ENCODE measurements at regions not wholly inside any gene's neighbourhood (a gene's known extent, or its start where the extent isn't known, plus 50 kb on each side); places are given as distances from the start of the nearest gene placed in this dataset.

- DNase-seq, result no peak
Measured at GRCh38 chr20:48291896-48292295, 506.6 kb upstream of the SULF2 start.

DNA sequence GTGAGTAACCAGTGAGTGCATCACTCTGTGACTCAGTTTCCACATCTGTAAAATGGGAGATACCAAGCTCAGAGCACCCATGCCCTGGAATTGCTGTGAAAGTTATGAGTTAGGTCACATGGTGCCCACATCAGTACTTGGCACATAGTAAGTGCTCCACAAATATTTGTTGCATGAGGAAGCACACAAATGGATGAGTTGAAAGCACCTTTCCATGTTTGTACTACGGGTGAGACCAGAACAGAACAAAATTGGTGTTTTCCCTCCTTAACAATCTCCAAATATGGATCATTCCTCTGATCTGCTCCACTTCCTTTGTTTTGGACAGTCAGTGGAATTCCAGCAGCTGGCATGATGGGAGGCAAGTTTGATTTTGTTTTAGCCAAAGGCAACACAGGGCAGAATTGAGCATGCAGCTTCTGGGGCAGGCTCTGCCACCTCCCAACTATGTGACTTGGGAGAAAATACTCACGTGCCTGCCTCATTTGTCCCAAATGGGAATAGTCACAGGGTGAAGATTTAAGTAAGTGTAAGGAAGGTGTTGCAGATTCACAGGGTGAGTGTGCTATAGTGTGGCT lies 503.7 kb upstream of the SULF2 start:
- DNase-seq, result no peak

DNA sequence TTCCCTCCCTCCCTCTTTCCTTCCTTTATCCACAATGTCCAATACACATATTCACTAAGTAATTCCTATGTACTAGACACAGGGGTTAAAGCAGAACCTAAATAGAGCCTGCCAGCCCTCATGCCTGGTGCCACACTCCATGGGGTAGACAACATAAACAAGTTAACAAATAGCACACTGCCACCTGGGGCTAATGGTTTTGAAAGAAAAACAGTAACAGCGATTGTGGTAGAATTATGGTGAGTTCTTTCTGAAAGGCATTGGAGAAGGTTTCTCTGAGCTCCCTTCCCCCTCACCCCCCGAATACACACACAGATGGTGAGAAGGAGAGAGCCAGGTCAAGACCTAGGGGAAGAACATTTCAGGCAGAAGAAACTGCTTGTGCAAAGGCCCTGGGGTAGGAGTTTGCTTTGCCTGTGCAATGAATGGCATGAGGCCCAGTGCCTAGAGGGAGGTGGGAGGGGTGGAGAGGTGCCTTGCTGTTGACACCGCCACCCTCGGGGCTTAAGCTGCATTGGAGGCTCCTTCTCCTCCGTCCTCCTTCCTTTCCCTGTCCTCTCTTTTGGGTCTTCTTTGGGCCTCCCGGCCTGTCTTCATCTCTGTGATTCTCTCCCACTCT lies 502.4 kb upstream of the SULF2 start:
- DNase-seq, result no peak

GRCh38 chr20:48287021-48287494 lies 501.8 kb upstream of the SULF2 start:
- no peak for DNase-seq

GRCh38 chr20:48286601-48287000 lies 501.3 kb upstream of the SULF2 start:
- no peak for DNase-seq

DNA sequence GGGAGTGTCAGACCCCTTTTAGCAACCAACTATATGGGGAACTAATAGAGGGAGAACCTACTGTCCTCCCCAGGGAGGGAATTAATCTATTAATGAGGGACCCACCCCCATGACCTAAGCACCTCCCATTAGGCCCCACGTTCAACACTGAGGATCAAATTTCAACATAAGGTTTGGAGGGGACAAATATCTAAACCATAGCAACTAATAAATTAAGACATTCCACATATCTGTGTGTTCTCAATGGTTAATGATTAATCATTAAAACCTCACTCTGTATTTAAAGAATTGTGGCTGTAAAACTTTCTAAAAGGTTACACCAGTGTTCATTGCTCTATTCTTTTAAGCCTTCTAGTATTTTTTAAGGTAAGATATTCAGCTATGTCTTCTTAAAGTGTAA lies 500.4 kb upstream of the SULF2 start:
- no peak for DNase-seq

DNA sequence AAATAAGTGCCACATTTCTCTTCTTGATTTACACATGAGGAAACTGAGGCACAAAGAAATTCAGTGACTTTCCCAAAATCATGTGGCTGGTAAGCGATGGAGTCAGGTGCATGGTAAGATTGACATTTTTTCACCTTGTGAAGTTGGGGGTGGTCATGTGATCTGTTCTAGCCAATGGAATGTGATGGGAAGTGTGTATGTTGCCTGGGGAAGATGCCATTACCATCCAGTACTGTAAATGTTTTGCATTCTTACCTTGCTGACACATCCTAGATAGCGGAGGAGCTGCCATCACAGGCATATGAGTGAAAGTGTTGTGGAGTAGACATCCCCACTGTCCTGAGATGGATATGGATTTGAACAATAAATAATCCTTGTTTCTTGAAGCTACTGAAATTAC lies 499.6 kb upstream of the SULF2 start:
- no peak for DNase-seq

- DNase-seq, result no peak
Measured at GRCh38 chr20:48284315-48284714, 499.0 kb upstream of the SULF2 start.

- peak in 2 of 3 donors; percentile 12 to 17 for DNase-seq
Measured at GRCh38 chr20:48283470-48284110, 498.3 kb upstream of the SULF2 start.

GRCh38 chr20:48282591-48283228 lies 497.4 kb upstream of the SULF2 start:
- DNase-seq, result no peak

DNA sequence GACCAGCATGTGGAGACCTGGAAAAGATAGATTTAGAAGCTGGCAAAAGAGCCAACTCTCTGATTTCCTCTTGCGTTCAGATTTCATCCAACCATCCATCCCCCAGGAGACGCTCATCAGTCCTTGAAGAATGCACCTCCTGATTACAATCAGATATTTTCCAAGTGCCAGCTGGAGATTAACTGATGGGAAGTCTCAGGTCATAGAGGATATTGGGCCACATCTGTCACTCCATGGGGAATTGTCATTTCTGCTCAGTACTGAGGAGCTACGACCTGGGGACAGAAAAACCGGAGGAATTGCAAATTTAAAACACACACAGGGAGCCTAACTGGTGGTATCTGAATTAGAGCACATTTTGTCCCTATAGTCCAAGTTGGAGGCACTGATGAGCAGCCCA lies 496.2 kb upstream of the SULF2 start:
- no peak for DNase-seq

DNA sequence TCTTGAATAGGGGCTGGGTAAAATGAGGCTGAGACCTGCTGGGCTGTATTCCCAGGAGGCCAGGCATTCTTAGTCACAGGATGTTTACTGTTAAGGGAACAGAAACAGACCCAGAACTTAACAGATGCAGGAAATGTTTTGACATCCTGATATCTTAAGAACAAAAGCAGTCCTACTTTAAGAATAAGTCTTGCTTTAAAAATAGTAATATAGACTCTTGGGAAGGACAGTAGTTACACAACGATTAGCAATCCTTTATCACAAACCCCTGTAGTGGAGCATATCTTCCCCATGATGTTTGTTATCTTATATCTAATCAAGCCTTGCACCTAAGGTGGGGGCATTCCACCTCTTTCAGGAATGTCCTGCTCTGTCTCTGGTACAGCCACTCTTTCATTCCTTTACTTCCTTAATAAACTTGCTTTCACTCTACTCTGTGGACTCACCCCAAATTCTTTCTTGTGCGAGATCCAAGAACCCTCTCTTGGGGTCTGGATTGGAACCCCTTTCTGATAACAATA lies 493.7 kb upstream of the SULF2 start:
- no peak for DNase-seq

DNA sequence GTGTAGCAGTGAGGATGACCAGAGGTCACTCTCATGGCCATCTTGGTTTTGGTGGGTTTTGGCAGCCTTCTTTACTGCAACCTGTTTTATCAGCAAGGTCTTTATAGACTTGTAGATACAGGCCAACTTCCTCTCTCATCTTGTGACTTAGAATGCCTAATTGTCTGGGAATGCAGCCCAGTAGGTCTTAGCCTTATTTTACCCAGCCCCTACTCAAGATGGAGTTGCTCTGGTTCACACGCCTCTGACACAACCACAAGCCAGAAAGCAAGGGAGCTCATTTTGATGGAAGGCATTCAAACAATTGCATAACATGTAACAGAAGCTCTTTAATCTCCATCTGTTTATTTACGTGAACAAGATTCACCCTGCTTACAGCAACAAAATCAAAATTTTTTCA lies 492.0 kb upstream of the SULF2 start:
- DNase-seq, result no peak

GRCh38 chr20:48276021-48276342 lies 490.7 kb upstream of the SULF2 start:
- DNase-seq, result no peak

- no peak for DNase-seq
Measured at GRCh38 chr20:48275286-48276020, 490.2 kb upstream of the SULF2 start.

DNA sequence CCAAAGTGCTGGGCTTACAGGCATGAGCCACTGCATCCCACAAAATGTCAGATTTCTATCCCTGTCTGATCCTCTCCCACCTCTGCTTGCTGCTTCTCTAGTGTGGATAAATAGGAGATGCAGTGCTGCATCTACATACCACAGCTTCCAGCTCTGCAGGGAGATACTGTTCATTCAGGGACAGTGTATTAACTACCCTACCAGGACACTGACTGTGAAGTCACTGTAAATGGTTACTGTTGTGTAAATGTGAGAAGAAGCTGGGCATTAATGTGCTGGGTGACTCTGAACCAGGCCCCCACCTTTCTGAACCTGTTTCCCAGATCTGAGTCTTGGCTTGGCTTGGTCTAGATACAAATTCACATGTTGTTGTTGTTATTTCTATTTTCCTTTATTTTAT lies 488.6 kb upstream of the SULF2 start:
- no peak for DNase-seq

DNA sequence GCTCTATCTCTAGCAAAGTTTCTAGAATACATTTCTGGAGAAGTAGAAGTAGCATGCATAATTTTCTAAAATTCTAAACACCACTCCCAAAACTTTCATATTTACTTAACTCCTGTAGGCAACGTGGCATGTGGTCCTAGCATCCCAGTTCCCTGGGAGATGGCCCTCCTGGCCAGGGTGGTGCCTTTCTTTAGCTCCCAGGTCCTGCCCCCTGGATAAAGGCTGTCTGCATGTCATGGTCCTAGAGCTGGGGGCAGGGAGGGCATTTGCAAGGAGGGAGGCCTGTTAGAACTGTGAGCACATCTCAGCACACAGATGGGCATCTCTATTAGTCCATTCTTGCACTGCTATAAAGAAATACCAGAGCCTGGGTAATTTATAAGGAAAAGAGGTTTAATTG lies 485.6 kb upstream of the SULF2 start:
- DNase-seq, result no peak

DNA sequence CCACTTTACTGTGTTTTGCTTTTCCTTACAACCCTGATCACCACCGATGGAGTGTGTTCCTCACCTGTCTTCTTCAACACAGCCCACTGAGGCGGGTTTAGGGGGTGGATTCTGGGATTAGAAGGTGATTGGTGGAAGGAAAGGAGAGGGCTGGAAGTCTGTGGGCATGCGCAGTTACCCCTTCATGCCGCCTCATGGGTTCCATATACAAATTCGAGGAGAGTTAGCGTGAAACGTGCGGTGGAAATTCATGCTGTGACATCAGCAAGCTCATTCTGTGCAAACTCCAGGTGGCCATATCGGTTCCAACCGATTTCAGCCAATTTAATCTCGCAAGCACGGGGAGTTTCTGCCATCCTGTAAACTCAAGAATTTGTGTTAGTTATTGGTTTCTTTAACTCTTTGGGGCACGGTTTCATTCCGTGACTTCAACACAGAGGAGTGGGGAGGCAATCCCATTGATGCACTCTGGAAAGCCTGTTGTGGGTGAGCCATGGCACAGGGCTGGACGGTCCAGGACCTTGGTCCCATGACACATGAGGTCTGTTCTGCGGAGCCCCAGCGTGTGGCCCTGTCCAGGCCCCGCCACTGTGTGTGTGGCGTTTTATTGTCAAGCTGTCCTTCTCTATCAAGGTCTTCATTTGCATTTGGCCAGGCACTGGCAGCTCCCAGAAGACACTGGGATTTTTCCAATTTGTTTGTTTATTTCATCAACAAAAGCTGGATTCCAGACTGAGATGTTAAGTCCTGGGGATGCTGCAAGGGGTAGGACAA lies 482.8 kb upstream of the SULF2 start:
- DNase-seq, result no peak

- no peak for DNase-seq
Measured at GRCh38 chr20:48266571-48266970, 481.3 kb upstream of the SULF2 start.

GRCh38 chr20:48265791-48266190 lies 480.5 kb upstream of the SULF2 start:
- DNase-seq, result no peak

DNA sequence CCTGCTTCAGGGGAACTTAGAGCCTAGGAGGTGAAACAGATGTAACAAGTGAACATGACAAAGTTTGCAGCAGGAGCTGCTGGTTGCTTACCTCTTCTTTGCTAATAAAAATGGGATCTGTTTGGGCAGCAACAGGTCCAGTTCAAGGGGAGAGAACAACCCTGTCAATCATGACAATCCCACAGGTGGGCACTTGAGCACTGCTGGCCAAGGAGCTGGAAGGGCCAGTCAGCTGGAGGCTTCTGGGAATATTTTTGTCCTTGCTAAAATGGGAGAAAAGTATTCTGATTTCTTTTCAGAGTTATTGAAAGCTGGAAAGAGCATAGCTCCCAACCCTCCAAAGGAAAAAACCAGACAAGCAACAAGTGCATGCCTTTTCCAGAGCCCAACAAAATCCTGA lies 477.7 kb upstream of the SULF2 start:
- DNase-seq, result no peak

DNA sequence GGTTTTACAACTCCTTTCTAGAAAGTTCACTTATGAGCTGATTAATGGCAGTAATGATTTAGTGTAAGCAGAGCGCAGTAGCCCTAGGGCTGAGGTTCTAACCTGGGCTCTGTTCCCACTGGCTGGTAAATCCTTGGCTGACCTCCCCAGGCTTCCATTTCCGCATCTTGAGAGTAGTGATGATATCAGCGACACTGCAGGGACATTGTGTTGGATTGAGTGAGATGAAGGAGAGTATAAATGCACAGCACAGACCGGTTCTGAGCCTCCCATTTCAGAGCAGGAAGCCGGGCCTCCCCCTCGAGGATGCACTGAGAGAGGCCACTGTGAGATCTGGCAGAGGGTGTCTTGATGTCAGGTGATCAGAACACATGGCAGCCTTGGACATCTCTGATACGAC lies 477.2 kb upstream of the SULF2 start:
- no peak for DNase-seq

Measured in suppressor macrophage treated with lipopolysaccharide for 1 hour (primary cell).